ENCODE measurements at regions not wholly inside any gene's neighbourhood (a gene's known extent, or its start where the extent isn't known, plus 50 kb on each side); places are given as distances from the start of the nearest gene placed in this dataset.

DNA sequence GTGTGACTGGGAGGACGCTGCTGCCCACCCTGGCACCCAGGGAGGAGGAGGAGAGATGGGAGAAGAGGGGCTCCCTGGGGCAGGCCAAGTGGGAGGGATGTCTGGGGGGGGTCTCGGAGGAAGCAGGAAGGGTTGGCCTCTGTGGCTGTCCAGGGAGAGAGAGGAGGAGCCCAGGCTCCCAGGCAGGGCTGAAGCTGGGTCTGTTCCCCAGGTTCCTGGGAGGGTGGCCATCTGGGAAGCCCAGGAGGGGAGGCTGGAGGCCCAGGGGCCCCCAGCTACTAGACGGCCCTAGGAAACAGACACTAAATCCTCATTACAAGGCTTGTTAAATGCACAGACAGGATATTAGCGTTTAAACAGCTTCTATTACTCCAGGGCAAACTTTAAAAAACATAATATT is 139.8 kb downstream of the ENGASE start:
- TF ChIP-seq, protein P1, sequence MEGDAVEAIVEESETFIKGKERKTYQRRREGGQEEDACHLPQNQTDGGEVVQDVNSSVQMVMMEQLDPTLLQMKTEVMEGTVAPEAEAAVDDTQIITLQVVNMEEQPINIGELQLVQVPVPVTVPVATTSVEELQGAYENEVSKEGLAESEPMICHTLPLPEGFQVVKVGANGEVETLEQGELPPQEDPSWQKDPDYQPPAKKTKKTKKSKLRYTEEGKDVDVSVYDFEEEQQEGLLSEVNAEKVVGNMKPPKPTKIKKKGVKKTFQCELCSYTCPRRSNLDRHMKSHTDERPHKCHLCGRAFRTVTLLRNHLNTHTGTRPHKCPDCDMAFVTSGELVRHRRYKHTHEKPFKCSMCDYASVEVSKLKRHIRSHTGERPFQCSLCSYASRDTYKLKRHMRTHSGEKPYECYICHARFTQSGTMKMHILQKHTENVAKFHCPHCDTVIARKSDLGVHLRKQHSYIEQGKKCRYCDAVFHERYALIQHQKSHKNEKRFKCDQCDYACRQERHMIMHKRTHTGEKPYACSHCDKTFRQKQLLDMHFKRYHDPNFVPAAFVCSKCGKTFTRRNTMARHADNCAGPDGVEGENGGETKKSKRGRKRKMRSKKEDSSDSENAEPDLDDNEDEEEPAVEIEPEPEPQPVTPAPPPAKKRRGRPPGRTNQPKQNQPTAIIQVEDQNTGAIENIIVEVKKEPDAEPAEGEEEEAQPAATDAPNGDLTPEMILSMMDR (IDR thresholded peaks at IDR 0.05), result no peak
- TF ChIP-seq POLR2A (IDR thresholded peaks at IDR 0.05), result no peak
